GM18499 (cell line): ENCODE measurements at regions not wholly inside any gene's neighbourhood (a gene's known extent, or its start where the extent isn't known, plus 50 kb on each side); places are given as distances from the start of the nearest gene placed in this dataset.
"Not testable (repeated sequence)": the region's sequence is repeated elsewhere in the genome, so short reads cannot be mapped to it uniquely, and the experiment has no call there.

Source experiments
- ATAC-seq: cut with Tn5 transposase; IDR thresholded peaks from one replicate; pipeline ENCODE4 v1.9.1; 2021; ENCODE audit warnings: moderate number of reproducible peaks; ENCODE audit not compliant: insufficient read depth, unreplicated experiment

DNA sequence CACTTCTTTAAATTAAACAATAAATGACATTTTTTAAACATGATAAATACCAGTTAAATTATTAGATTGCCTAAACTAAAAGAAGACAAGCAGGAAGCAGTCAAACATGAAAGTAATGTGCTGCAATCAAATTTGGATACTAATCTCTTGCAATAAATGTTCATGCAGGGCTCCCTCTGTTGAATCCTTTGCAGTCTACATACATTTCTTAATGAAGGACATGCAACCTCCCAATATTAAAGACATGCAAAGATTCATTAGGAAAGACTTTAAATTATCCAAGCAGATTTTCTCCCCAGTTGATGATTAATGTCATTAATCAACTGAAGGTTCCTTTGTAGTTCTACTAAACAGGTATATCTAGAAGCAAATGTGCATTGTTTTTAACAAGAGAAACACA lies 245.4 kb downstream of the ZIC4 start:
- no peak for ATAC-seq

GRCh38 chr3:147159141-147159540 lies 247.2 kb downstream of the ZIC4 start:
- no peak for ATAC-seq

- ATAC-seq = no peak
Measured at GRCh38 chr3:147157631-147158030, 248.7 kb downstream of the ZIC4 start.

DNA sequence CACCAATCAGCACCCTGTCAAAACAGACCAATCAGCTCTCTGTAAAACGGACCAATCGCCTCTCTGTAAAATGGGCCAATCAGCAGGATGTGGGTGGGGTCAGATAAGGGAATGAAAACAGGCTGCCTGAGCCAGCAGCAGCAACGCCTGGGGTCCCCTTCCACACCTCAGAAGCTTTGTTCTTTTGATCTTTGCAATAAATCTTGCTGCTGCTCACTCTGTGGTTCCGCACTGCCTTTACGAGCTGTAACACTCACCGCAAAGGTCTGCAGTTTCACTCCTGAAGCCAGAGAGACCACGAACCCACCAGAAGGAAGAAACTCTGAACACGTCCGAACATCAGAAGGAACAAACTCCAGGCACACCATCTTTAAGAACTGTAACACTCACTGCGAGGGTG lies 251.4 kb downstream of the ZIC4 start:
- ATAC-seq = not testable (repeated sequence)

DNA sequence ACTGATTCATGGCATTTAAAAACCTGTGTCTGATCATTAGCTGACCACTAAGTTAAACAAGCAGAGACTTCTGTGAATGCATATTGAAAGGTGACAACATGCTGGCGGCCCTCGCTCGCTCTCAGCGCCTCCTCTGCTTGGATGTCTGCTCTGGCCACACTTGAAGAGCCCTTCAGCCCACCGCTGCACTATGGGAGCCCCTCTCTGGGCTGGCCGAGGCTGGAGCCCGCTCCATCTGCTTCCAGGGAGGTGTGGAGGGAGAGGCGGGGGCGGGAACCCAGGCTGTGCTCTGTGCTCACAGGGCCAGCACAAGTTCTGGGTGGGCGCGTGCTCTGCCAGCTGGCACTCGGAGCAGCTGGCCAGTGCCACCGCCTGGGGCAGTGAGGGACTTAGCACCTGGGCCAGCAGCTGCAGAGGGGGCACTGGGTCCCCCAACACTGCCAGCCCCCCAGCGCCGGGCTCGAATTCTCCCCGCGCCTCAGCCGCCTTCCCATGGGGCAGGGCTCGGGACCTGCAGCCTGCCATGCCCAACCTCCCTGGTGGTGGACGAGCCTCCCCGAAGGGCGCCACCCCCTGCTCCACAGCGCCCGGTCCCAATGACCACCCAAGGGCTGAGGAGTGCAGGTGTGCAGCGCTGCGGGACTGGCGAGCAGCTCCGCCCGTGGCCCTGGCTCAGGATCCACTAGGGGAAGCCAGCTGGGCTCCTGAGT lies 252.4 kb downstream of the ZIC4 start:
- ATAC-seq = no peak

DNA sequence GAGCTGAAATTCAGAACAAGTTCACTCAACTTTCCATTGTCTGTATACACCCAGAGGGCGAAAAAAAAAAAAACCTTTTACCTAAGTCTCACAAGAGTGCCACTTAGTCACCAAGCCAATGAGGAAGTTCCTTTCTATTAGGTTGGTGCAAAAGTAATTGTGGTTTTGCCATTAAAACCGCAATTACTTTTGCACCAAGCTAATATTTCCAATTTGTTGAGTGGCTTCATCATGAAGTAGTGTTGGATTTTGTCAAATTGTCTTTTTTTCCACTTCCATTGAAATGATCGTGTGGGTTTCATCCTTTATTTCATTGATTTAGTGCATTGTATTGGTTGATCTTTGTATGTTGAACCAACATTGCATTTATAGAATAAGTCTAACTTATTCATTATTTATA lies 253.9 kb downstream of the ZIC4 start:
- ATAC-seq = no peak

- no peak for ATAC-seq
Measured at GRCh38 chr3:147141516-147142288, 264.6 kb downstream of the ZIC4 start.

GRCh38 chr3:147139341-147139740 lies 267.0 kb downstream of the ZIC4 start:
- no peak for ATAC-seq

DNA sequence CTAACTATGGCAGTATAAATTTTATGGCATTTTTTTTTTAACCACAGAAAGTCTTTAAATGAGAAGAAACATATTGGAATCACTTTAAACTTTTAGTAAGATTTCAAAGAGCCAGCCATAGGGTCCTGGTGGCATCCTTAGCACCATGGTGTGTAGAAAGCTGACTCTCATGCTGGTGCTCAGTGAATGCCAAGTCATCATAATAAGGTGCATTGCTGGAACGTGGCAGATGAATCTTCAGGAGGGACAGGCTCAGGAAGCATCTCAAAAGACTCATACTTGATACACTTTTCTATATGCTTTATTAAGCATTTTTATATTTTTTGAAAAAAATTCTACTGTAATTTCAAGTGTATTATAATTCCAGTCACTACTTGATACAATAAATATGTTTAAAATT lies 274.2 kb downstream of the ZIC4 start:
- no peak for ATAC-seq

GRCh38 chr3:147130461-147130860 lies 275.9 kb downstream of the ZIC4 start:
- ATAC-seq = no peak

GRCh38 chr3:147129665-147130064 lies 276.7 kb downstream of the ZIC4 start:
- ATAC-seq = no peak

DNA sequence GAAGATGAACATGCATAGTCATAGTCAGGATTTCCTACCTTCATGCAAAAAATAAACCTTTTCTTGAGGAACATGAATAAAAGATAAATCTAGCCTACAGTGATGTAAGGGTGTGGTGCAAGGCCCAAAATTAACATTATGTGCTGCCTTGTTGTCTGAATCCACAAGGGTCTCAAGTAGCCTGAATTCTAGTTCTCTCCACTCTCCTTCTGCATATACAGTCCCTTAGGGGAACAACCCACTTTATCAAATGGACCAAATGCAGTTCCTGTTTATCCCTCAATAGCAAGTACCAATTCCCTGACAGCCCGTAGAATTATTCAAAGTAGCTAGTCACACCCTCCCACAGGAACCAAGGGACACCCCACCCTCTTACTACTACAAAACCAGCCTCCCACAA lies 284.0 kb downstream of the ZIC4 start:
- ATAC-seq = no peak

GRCh38 chr3:147119989-147120388 lies 286.4 kb downstream of the ZIC4 start:
- no peak for ATAC-seq

DNA sequence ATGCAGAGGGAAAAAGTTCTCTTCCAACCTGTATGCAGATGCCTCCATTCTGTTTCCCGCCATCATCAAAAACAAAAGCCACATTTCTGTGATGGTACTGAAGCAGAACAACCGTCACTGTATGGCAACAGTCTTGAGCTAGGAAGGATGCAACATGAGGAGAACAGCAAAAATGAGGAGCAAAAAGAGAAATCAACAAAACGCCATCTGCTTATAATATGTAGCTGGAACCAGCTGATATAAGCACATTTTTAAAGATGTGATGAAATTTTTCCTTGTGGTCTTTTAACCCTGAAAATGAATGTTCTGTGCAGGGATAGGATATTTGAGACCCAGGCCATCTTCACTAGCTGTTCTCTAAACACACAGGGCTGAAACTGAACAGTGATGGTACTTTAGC lies 287.0 kb downstream of the ZIC4 start:
- no peak for ATAC-seq

GRCh38 chr3:147118611-147119010 lies 287.7 kb downstream of the ZIC4 start:
- ATAC-seq = no peak

- no peak for ATAC-seq
Measured at GRCh38 chr3:147117631-147118030, 288.7 kb downstream of the ZIC4 start.

DNA sequence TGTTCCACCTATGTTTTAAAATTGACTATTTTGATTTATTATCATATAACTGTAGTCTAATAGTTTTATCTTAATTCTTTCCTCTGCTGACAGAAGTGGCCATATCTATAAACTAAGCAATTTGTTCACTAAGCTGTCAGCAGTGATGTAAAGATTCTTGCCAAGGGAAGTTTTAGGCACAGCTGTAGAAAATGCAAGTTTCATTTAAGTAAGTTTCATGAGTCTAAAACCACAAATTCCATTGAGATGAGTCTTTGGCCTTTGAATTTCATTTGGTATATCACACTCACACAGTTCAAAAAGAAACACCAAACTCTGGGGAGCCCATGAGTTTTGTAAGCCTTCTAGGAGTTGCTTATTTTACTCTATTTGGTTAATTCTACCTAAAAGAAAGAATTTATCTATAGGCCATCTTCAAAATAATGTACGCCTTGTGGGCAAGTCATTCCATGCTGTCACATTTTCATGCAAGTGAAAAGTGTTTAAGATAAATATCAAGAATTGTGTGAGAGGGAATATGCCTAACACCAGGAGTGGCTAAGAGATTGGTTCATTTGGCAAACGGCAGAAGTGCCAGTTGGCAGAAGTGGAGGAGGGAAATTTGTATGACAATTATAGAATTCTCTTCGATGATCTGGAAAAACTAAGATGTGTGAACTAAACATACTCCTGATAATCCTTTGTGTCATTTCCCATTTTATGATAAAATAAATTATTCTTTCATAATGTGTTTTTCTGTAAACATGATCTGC lies 292.9 kb downstream of the ZIC4 start:
- ATAC-seq = no peak

DNA sequence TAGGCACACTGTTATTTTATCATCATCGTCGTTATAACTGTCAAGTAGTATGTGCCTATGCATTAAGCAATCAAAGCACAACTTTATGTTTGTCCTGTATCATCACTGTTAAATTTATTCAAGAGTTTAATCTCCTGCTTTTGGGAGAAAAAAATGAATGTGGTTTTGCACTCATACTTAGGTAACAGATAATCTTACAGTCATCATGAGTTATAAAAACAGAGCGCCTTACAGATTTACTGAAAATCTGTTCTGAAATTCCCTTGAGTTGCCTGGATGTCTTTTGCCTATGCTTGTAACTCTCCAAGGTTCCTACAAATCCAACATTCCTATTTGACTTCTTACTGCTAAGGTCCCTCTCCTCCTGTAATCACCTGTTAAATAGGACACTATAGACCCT lies 307.3 kb downstream of the ZIC4 start:
- no peak for ATAC-seq

DNA sequence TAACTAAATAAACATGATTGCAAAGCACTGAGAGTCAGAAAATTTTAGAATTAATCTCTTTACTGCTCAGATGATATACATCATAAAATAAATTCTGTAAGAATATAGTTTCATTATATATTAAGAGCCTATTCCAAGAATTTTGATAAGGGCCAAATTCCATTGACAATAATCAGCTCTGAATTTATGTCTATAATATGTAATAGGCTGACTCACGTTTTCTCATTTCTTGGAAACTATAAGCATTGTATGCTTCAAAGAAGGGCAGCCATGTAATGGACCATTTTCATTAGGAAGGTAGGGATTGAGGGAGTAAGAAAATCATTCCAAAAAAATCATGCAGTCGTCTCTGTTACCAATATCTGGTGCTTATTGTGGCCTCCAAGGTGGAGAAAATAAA lies 315.9 kb downstream of the ZIC4 start:
- ATAC-seq = no peak

GRCh38 chr3:147089286-147089685 lies 317.1 kb downstream of the ZIC4 start:
- no peak for ATAC-seq

DNA sequence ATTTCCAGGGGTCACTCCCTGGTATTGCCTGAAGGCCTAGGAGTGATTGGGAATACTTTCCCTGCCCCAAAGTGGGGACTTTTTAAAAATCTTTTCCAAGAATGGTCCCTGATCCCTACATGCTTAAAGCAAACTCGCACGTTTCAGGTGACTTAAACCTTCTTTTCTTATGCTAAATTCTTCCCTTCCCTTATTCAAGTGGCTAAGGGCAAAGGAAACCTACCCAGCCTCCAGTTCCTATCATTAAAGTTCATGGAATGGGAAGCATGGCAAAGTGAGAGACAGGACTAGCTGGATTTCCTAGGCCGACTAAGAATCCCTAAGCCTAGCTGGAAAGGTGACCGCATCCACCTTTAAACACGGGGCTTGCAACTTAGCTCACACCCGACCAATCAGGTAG lies 346.8 kb downstream of the ZIC4 start:
- ATAC-seq = not testable (repeated sequence)
